Germinal center (tissue), 1 donor: ENCODE measurements at regions not wholly inside any gene's neighbourhood (a gene's known extent, or its start where the extent isn't known, plus 50 kb on each side); places are given as distances from the start of the nearest gene placed in this dataset.
"Not testable (repeated sequence)": the region's sequence is repeated elsewhere in the genome, so short reads cannot be mapped to it uniquely, and the experiment has no call there.

ENCODE experiments used
- DNase-seq: peaks from one replicate; pipeline ENCODE4 v3.0.0; 2012; ENCODE audit warnings: mixed read lengths, low spot score

DNA sequence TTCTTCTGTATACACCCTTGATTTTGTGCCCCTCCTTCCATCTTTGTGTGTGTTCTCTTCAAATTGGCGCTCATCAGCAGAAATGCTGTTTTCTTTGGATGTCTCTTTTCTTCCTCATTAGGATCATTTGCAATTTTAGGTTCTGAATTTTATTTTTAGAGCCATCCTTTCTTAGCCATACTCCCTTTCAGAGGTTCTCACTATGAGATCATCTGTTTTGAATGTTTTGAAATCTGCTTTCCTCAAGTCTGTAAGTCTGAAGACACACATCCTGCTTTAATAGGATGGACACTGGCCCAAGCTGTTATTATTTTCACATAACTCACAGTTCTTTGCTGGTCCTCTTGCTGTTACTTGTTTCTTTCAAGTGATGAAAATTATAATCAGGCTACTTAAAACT is 124.8 kb downstream of the BDH1 start:
- no peak for DNase-seq

DNA sequence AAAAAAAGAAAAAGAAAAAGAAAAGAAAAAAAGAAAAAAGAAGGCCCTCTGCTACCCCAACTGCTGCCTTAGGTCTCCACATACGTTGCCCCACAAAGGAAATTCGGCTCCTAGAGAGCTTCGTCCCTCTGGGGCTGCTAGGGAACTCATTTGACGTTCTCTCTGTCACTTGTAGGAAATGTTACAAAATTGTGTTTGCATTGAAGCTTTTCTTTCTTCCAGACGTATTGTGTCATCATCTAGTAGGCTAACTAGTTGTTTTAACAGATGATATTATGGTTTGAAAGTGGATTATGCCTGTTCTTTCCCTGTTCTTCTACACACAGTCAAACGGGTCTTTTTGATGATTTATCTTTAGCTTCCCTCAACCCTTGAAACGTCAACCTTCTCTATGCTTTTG is 125.3 kb downstream of the BDH1 start:
- no peak for DNase-seq

DNA sequence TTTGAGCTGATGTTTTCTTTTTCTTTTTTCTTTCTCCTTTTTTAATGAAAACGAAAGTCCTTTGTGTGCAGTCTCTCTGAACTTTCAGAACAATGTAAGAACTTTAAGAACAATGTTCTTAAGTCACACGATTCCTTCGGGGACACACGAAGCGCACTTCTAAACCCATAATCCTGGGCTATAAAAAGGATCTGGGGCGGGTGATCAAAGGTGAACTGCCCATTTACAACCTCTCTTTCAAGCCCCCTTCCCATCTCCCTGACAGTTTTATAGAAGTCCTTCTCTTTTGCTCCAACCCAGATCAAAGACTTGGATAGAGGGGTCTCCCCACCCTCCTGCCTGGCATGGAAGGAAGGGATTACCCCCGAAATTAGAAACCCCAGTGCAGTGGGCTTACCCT is 126.8 kb downstream of the BDH1 start:
- DNase-seq: no peak

DNA sequence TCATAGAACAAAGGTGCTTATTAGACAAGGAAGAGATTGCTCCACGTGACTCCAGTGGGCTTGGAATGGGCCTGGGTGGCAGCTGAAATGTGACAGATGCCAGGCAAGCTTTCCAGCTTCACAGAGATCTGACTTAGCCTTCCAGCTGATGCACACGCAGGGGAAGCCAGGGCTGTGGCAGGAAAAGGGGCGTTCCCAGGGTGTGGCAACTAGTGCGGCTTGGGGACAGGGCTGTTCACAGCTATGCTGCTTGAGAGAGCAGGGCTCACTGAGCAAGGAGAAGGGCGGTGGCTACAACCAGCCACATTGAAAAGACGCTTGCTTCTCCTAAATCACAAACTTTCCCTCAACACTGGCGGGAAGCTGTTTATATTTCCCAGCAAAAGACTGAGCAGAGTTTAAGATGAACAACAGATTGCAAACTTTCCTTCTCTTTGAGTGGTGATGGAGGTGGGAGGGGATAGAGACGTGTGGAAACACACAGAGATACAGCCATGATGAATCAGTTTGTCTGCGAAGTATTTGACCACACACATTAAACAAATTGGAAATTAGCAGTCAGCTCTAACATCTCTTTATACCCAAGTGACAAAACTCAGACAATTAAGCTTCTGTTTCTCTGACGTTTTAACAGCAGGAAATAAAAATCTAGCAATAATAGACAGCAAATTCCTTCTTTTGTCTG is 127.5 kb downstream of the BDH1 start:
- no peak for DNase-seq

DNA sequence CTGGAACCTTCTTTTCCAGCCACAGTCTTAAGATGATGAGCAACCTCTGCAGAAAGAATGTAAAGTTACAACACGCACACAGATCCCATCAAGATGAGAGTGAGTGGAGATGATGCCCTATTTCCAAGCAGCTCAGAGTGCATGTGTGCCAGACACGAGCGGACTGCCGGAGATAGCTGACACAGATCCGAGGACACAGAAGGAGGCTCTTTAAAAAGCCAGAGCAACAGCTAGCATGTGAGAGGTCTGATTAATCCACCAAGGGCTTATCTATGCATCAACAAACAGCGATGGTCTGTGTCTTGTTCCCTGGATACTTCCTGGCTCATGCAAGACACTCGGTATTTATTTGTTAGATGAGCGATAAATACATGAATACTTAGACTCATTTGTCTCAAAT is 128.6 kb upstream of the DLG1 start:
- no peak for DNase-seq

DNA sequence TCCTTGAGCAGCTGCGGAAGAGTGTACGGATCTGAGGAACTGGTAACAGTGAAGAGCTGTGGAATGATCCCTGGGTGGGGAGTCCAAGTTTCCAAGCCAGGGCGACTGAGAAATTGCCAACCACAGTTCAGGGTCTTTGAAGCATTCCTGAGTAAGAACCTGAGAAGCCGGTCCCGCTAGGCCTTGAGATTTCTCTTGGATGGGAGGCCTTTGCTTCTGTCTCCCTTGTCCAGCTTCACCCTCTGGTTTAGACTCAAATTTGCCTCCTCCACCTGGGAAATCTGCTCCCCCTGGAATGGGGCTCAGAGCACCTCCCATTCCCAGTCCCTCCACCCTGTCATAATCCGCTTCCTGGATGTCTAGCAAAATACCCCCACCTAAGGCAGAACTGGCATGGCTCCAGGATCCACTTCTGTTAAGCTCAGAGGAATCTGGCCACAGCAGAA is 127.7 kb upstream of the DLG1 start:
- no peak for DNase-seq

DNA sequence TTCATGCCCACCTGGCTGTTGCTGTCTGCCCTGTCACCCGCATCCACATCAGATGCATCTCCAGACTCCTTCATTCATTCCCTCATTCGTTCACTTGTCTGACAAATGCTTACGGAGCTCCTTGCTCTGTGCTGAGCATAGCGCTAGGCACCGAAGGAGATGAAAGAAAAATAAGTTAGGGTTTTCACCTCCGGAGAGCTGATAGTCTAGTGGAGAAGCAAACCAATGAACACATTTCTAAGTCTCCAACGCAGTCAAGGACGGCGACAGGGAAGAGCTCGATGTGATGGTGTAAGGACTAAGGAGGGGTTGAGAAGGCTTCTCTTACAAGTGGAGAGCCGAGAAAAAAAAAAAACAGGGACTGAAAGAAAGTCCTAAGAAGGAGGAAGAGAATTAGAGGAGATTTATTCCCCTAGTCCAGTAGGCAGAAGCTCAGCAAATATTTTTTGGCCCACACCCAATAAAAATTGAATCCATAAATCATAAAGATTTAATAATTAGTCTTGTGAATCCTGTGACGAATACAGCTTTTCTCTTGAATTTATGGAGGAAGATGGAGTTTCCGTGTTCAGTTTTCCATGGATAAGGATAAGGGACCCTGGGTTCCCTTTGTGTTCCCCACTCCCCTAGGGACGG is 127.2 kb upstream of the DLG1 start:
- DNase-seq: no peak

DNA sequence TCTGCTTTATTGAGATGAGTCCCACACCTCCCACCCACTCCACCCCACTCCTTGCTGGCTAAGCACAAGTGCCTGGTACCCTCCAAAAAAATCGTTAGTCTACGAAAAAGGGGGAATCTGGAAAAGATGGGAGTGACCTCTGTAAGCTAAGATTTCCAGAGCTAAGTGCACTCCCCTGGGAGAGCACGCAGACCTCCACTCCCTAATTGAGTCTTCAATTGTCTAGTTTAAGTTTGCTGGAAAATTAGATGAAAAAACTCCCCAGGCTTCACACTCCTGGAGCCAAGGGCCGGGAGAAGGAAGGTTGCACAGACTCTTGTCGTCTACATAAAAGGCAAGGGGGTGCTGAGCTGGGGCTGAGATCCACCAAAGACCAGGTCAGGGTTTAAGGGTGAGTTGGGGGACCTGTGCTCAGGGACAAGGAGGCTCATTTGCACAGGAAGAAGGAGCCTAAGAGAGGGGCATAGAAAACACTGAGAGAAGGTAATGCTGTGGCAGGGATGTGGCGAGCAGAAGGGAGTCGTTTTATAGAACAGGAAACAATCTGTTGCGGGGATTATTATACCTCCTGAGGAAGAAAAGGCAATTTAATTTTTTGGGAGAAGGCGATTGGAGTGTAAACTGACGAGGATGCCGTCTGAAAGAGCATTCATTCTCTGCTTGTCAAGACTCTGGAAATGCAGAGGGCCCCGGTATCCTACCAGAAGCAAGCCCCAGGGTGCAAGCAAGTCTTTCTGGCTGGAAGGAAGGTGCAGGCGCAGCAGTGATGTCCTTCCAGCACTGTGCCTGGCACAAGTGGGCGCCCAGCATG is 126.5 kb upstream of the DLG1 start:
- no peak for DNase-seq

DNA sequence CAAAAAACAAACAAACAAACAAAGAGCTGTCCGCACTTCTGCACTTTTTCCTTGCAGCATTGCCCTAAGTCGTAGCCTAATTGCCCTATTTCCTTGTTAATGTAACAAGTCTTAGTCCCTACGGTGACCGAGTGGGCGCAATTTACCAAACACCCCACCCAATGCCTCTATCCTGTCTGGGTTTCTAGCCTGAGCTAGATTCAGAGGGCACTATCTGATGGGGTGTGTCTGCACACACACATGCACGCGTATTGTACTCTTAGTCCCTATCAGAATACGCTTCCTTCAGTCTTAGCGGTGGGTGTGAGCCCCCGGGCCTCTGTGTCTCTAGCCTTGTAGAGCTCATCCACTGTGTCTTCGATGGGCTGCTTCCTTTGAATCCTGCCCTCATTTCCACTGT is 125.9 kb upstream of the DLG1 start:
- no peak for DNase-seq

DNA sequence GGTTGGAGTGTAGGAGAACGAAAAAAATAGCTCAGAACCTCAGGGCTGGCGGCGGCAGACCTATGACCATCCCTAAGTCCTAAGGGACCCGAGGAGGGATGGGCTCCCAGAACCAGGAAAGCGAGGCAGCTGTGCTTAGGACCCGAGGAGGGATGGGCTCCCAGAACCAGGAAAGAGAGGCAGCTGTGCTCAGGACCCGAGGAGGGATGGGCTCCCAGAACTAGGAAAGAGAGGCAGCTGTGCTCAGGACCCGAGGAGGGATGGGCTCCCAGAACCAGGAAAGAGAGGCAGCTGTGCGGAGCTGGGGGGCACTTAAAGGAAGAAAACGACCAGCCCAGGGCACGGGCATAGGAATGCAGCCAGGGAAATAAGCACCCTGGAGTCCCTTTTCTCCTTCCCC is 125.0 kb upstream of the DLG1 start:
- DNase-seq: no peak

DNA sequence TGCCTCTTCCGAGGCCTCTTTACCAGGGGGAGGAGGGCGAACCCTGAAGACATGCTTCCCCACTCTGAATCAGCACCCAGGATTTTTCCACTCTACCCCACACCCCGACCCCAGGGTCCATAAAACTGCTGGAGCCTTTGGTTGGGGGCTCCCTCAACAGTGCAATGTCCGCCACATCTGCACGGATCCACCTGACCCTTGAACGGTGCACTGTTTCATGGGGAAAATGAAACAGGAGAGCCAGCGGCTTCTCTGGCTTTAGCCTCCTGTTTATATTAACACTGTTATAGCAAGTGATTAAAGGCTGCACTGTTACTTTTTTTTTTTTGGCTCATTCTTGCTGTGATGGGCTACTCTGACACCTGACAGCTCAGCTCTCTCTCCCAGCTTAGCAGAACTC is 124.1 kb upstream of the DLG1 start:
- no peak for DNase-seq

DNA sequence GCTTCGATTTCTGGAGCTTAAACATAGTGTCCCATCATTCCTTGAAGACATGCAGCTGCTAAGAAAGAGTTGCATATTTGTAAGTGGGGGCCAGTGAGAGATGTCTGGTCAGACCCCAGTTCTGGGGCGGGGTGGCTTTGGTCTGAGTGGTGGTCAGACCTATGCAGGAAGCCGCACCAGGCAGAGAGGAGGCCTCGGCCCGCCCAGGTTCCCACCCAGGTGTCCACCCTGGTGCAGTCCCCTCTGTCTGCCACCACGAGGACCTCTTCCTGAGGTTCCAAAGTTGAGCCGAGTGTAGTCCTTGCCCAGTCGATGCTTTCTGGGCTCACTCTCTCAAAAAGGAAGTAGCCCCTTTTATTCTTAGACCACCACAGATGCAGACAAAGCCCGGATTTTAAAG is 122.6 kb upstream of the DLG1 start:
- DNase-seq: no peak

DNA sequence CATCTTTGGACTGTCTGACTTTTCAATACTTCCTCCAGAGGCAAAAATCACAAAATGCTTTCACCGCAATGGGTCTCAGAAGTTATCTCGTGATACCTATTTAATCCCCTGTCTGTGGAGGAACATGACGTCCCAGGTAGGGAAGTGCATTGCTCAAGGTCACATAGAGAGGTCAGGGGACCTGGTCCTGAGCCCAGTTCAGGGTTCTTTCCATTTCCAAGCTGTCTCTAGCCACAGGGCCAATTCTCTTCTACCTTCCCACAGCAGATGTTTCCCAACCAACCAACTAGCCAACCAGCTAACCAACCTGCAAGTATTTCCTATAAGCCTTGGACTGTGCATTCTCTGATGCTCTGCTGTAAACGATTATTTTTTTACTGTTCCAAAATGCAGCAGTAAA is 122.2 kb upstream of the DLG1 start:
- no peak for DNase-seq

DNA sequence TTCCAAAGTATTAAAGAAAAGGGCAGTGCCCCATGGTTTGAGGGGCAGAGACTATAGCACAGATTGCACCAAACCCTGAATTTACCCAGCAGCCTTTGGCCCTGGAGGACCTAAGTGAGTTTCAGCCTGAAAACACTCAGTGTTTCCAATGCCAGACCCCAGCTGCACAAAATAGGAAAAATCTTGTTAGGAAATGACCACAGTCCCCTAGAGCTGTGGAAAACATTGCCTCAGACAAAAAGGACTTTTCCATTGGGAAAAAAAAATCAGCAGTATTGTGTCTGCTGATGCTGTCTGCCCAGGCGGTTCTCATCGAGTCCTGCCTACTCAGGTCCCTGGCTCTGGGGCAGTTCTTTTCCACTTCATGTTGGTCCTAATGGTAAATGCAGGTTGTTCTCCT is 121.7 kb upstream of the DLG1 start:
- DNase-seq: no peak

DNA sequence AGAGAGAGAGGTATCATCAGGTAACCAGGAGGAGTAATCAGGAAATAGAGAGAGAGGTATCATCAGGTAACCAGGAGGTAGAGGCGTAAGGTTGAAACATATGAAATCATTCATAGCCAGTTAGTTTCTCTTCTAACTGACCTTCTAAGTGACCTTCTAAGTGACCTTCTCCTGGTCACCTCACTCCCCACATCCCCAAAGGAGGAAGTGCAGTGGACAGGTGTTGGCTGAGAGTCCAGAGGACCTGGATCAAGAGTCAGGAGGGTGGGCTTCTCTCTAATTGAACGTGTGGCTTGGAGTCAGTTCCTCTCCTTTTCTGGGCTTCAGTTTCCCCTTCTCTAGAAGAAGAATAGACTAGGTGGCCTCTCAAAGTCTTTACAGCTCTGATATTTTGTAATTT is 121.3 kb upstream of the DLG1 start:
- DNase-seq: no peak

DNA sequence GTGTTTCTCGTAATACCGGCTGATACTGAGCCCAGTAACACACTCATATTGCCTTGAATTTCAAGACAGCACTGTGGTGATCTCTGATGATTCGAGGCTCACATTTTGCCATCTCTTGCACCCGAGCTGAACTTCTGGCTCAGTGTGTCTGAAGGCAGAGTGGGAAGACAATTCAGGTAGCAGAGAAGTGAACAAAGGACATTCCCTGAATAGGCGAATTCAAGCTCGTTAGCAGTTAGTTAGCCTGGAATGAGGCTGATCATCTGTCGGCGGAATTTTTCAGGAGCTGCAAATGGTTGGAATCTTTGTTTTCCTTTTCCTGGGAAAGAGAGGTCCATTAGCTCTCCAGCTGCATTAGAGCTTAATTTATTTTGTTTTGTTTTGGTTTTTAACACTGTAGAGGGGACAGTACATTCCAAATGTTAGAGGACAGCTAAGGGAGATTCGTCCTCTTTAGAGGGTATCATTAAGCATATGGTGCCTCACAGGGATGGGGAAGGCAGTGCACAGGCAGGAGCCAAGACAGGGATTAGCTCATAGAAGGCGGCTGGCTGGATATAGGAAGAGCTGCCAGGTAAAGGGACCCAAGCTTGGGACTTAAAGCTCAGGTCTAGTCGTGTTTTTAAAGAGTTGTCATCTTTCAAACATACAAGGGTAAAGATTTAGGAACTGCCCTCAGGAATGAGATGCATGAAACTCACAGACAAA is 119.7 kb upstream of the DLG1 start:
- no peak for DNase-seq

DNA sequence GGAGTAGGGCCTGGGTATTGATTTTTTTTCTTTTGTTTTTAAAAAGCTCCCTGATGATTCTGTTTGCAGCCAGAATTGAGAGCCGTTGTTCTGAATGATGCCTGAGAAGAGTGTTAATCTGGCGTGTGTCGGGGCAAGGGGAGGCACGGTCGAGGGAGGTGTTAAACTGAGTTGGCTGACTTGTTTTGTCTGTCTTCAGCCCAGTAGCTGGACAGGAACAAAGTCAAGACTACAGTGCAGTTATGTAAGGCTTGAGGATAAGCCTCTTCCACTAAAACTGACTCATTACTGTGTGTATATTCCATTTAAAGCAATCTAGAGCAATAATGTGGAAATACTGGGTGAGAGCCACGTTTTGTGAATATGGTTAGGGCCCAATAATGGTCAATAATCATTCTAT is 119.0 kb upstream of the DLG1 start:
- DNase-seq: no peak

DNA sequence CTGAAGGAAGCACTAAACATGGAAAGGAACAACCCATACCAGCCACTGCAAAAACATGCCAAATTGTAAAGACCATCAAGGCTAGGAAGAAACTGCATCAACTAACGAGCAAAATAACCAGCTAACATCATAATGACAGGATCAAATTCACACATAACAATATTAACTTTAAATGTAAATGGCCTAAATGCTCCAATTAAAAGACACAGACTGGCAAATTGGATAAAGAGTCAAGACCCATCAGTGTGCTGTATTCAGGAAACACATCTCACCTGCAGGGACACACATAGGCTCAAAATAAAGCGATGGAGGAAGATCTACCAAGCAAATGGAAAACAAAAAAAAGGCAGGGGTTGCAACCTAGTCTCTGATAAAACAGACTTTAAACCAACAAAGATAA is 113.5 kb upstream of the DLG1 start:
- DNase-seq: not testable (repeated sequence)

DNA sequence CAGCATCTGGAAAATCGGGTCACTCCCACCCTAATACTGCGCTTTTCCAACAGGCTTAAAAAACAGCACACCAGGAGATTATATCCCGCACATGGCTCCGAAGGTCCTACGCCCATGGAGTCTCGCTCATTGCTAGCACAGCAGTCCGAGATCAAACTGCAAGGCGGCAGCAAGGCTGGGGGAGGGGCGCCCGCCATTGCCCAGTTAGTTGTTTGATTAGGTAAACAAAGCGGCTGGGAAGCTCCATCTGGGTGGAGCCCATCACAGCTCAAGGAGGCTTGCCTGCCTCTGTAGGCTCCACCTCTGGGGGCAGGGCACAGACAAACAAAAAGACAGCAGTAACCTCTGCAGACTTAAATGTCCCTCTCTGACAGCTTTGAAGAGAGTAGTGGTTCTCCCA is 111.8 kb upstream of the DLG1 start:
- not testable (repeated sequence) for DNase-seq

DNA sequence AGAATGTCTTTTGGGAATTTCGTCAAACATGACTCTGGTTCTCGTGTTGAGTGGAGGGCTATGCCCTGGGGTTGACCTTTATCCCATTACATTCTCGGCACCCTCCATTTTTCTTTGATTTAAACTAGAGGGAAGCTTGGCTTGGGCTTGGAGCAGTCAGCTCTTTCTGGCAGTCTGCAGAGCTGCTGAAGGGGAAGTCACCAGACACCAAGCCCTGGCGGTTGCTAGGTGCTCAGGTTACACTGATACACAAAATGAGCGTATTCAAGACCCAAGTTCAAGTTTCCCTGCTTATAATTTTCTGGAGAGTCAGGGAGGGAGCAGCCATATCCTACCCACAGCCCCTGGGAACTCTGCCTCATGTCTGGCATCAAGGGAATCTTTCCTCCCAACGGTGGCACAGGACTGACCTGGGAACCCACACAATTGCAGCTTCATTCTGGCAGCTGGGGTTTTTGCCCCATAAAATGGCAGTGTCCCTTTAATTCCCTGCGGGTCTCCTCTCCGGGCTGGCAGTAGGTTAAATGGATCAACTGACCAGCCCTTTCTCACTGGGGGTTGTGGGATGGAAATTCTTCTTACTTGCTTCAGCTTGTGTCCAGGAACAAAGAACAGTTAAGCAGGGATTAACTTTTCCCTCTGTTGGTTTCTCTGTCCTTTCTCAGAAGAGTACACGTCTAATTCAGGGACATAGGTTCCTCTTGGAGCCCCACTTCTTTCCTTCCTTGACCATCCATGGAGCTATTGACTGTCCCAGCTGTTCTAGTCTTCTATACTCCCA is 110.0 kb upstream of the DLG1 start:
- no peak for DNase-seq

DNA sequence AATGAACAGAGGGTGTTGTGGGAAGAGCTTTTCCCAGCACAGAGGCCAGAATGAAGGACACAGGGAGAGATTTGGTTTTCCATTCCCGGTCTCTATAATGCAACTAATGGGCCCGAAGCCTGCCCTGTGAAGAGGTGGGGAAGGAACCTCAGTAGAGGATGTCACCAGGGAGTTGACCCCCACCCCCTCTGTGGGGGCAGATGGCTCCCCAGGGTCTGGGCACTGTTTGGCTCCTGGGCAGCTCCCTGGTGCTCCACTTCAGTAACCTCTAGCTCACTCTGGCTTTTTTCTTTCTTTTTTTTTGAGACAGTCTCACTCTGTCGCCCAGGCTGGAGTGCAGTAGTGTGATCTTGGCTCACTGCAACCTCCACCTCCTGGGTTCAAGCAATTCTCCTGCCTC is 109.1 kb upstream of the DLG1 start:
- no peak for DNase-seq

DNA sequence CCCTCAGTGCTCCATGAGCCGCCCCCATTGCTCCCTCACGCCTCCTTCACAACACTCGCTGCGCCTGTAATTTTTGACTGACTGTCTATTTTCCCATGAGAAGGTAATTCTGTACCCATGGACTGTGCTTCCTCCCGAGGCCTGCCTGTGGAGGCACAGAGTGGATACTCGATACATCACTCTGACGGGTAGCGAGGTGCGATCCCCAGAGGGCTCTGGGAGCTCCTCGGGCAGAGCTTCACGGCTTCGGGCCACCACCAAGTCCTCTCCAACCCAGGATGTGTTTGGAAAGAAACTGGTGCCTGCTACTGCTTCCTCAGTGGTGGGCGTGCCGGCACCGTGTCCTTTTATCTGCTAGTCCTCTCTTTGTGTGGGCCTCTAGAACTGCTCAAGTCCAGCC is 108.6 kb upstream of the DLG1 start:
- DNase-seq: no peak
